Activated T-cell treated with anti-CD3 and anti-CD28 coated beads, Interleukin-2, amount 50 U/mL, for 4 hours (primary cell): ENCODE measurements at regions not wholly inside any gene's neighbourhood (a gene's known extent, or its start where the extent isn't known, plus 50 kb on each side); places are given as distances from the start of the nearest gene placed in this dataset.
A peak's percentile ranks its signal among the peaks of the same experiment; 100 is the strongest.

Experiments
- ATAC-seq, 2 donors: fragments of 200-7000 bp; cut with Tn5 transposase; one replicate each; pipeline ENCODE4 v1.10.0; 2021
- DNase-seq: peaks from one replicate; pipeline ENCODE4 v3.0.0-alpha.2; 2020
- H3K27me3 Mint-ChIP-seq: one replicate; pipeline ENCODE4 v1.8.0; 2021; ENCODE audit warnings: low read depth, mixed read lengths
- H3K36me3 Mint-ChIP-seq: one replicate; pipeline ENCODE4 v1.8.0; 2022; ENCODE audit warnings: mixed read lengths; ENCODE audit not compliant: insufficient read depth
- H3K4me1 Mint-ChIP-seq: one replicate; pipeline ENCODE4 v1.8.0; 2021; ENCODE audit warnings: low read depth, mixed read lengths
- H3K4me3 Mint-ChIP-seq: one replicate; pipeline ENCODE4 v1.8.0; 2021; ENCODE audit warnings: mild to moderate bottlenecking, moderate library complexity, mixed read lengths
- H3K9me3 Mint-ChIP-seq: one replicate; pipeline ENCODE4 v1.8.0; 2021; ENCODE audit warnings: mixed read lengths

- DNase-seq (no peak), ATAC-seq (peak in 1 of 2 donors; percentile 13)
- Mint-ChIP-seq H3K9me3 (no peaks in the 10 kb centered on the region), H3K36me3 (no peaks in the 10 kb centered on the region), H3K4me1 (peaks cover 9% of the 10 kb centered on the region), H3K27me3 (peaks cover 43% of the 10 kb centered on the region), H3K4me3 (peak overlapping the region; percentile 39)
Observed at GRCh38 chr2:120441744-120442471, 96.0 kb downstream of the INHBB start.

- peak; percentile 11 to 13 for ATAC-seq
- peaks cover 43% of the 10 kb centered on the region for H3K27me3 Mint-ChIP-seq
- H3K9me3 Mint-ChIP-seq: no peaks in the 10 kb centered on the region
Observed at GRCh38 chr2:120442541-120442922, 96.6 kb downstream of the INHBB start.

GRCh38 chr2:120442923-120443571 is 97.1 kb downstream of the INHBB start:
- Mint-ChIP-seq H3K27me3 (peaks cover 43% of the 10 kb centered on the region), H3K4me3 (peak overlapping the region; percentile 39), H3K4me1 (peaks cover 9% of the 10 kb centered on the region), H3K36me3 (no peaks in the 10 kb centered on the region), H3K9me3 (no peaks in the 10 kb centered on the region)
- DNase-seq (no peak), ATAC-seq (peak; percentile 55 to 71)

More at GRCh38 chr2:120442541-120442922, 96.6 kb downstream of the INHBB start:
- DNase-seq: no peak
- Mint-ChIP-seq H3K36me3 (no peaks in the 10 kb centered on the region), H3K4me3 (peak overlapping the region; percentile 39), H3K4me1 (peaks cover 9% of the 10 kb centered on the region)

- DNase-seq (no peak), ATAC-seq (no peak)
- H3K27me3 Mint-ChIP-seq: peaks cover 43% of the 10 kb centered on the region
- no peaks in the 10 kb centered on the region for H3K9me3 Mint-ChIP-seq
- no peaks in the 10 kb centered on the region for H3K36me3 Mint-ChIP-seq
- H3K4me1 Mint-ChIP-seq: peaks cover 9% of the 10 kb centered on the region
- no peak overlapping the region for H3K4me3 Mint-ChIP-seq
Observed at GRCh38 chr2:120443946-120444345, 98.0 kb downstream of the INHBB start.

- H3K4me3 Mint-ChIP-seq: no peak overlapping the region
- H3K27me3 Mint-ChIP-seq: peaks cover 46% of the 10 kb centered on the region
- no peaks in the 10 kb centered on the region for H3K36me3 Mint-ChIP-seq
- no peak for ATAC-seq
- DNase-seq: no peak
- no peaks in the 10 kb centered on the region for H3K9me3 Mint-ChIP-seq
- peaks cover 9% of the 10 kb centered on the region for H3K4me1 Mint-ChIP-seq
Observed at GRCh38 chr2:120444691-120445240, 98.8 kb downstream of the INHBB start.

- Mint-ChIP-seq H3K9me3 (no peaks in the 10 kb centered on the region), H3K27me3 (peaks cover 40% of the 10 kb centered on the region), H3K4me3 (no peak overlapping the region), H3K36me3 (no peaks in the 10 kb centered on the region), H3K4me1 (peaks cover 9% of the 10 kb centered on the region)
- DNase-seq (no peak), ATAC-seq (no peak)
Observed at GRCh38 chr2:120445449-120446143, 99.7 kb downstream of the INHBB start.

- peaks cover 34% of the 10 kb centered on the region for H3K27me3 Mint-ChIP-seq
- no peak overlapping the region for H3K4me3 Mint-ChIP-seq
- no peaks in the 10 kb centered on the region for H3K9me3 Mint-ChIP-seq
- DNase-seq: no peak
- peaks cover 9% of the 10 kb centered on the region for H3K4me1 Mint-ChIP-seq
- no peak for ATAC-seq
- no peaks in the 10 kb centered on the region for H3K36me3 Mint-ChIP-seq
Observed at GRCh38 chr2:120446236-120447126, 100.5 kb downstream of the INHBB start.

GRCh38 chr2:120447127-120447785 is 101.3 kb downstream of the INHBB start:
- ATAC-seq: no peak
- no peaks in the 10 kb centered on the region for H3K9me3 Mint-ChIP-seq
- no peaks in the 10 kb centered on the region for H3K36me3 Mint-ChIP-seq
- H3K27me3 Mint-ChIP-seq: peaks cover 32% of the 10 kb centered on the region
- DNase-seq: no peak
- H3K4me1 Mint-ChIP-seq: peaks cover 8% of the 10 kb centered on the region
- H3K4me3 Mint-ChIP-seq: no peak overlapping the region

GRCh38 chr2:120448436-120448835 is 102.5 kb downstream of the INHBB start:
- Mint-ChIP-seq H3K9me3 (no peaks in the 10 kb centered on the region), H3K27me3 (peaks cover 24% of the 10 kb centered on the region), H3K4me3 (no peak overlapping the region), H3K4me1 (peaks cover 2% of the 10 kb centered on the region), H3K36me3 (no peaks in the 10 kb centered on the region)
- ATAC-seq (no peak), DNase-seq (no peak)

GRCh38 chr2:120448961-120449810 is 103.2 kb downstream of the INHBB start:
- Mint-ChIP-seq H3K9me3 (no peaks in the 10 kb centered on the region), H3K27me3 (peaks cover 22% of the 10 kb centered on the region), H3K36me3 (no peaks in the 10 kb centered on the region), H3K4me3 (no peak overlapping the region), H3K4me1 (no peaks in the 10 kb centered on the region)
- DNase-seq (no peak), ATAC-seq (no peak)

GRCh38 chr2:120450196-120450820 is 104.4 kb downstream of the INHBB start:
- no peaks in the 10 kb centered on the region for H3K9me3 Mint-ChIP-seq
- H3K27me3 Mint-ChIP-seq: peaks cover 20% of the 10 kb centered on the region
- DNase-seq (no peak), ATAC-seq (no peak)
- no peak overlapping the region for H3K4me3 Mint-ChIP-seq
- H3K4me1 Mint-ChIP-seq: no peaks in the 10 kb centered on the region
- H3K36me3 Mint-ChIP-seq: no peaks in the 10 kb centered on the region

- ATAC-seq: no peak
- Mint-ChIP-seq H3K27me3 (peaks cover 17% of the 10 kb centered on the region), H3K4me3 (no peak overlapping the region), H3K36me3 (no peaks in the 10 kb centered on the region), H3K9me3 (no peaks in the 10 kb centered on the region), H3K4me1 (no peaks in the 10 kb centered on the region)
- no peak for DNase-seq
Observed at GRCh38 chr2:120451334-120451733, 105.4 kb downstream of the INHBB start.
